Neural cell (in vitro differentiated cells): ENCODE measurements at regions not wholly inside any gene's neighbourhood (a gene's known extent, or its start where the extent isn't known, plus 50 kb on each side); places are given as distances from the start of the nearest gene placed in this dataset.

Experiments used
- H2AFZ ChIP-seq: fragments of 200-600, 300-800 bp; sonication (generic), shearing (Covaris generic); 2 replicates; pipeline ENCODE4 v1.6.0; 2014; ENCODE audit warnings: low read depth, mild to moderate bottlenecking, antibody characterized with exemption, low read length, moderate library complexity
- H3F3A ChIP-seq: fragments of 200-600 bp; shearing (Covaris generic); 2 replicates; pipeline ENCODE4 v1.6.1; 2016; ENCODE audit warnings: mild to moderate bottlenecking, moderate library complexity, mixed read lengths, antibody characterized with exemption, low read length; ENCODE audit not compliant: insufficient read depth, poor library complexity, severe bottlenecking
- H3K27ac ChIP-seq: fragments of 200-600, 300-800 bp; sonication (generic), shearing (Covaris generic); 2 replicates; pipeline ENCODE4 v1.5.1; 2014; ENCODE audit warnings: mild to moderate bottlenecking, low read length, moderate library complexity
- H3K27me3 ChIP-seq: fragments of 300-800, 200-600 bp; sonication (generic), shearing (Covaris generic); 2 replicates; pipeline ENCODE4 v1.6.0; 2014; ENCODE audit warnings: mild to moderate bottlenecking, low read depth, low read length, moderate library complexity; ENCODE audit not compliant: insufficient read depth
- H3K36me3 ChIP-seq: fragments of 300-800, 200-600 bp; sonication (generic), shearing (Covaris generic); 2 replicates; pipeline ENCODE4 v1.5.1; 2014; ENCODE audit warnings: mild to moderate bottlenecking, antibody characterized with exemption, low read length, moderate library complexity; ENCODE audit not compliant: insufficient read depth
- H3K4me2 ChIP-seq: fragments of 300-800, 200-600 bp; sonication (generic), shearing (Covaris generic); 2 replicates; pipeline ENCODE4 v1.6.0; 2014; ENCODE audit warnings: mild to moderate bottlenecking, low read length
- H3K4me3 ChIP-seq: fragments of 300-800, 200-600 bp; sonication (generic), shearing (Covaris generic); 2 replicates; pipeline ENCODE4 v1.5.1; 2014; ENCODE audit warnings: mild to moderate bottlenecking, low read length, moderate library complexity
- H3K79me2 ChIP-seq: fragments of 200-600 bp; shearing (Covaris generic); replicated peaks from 2 replicates; pipeline ENCODE4 v1.6.0; 2014; ENCODE audit warnings: mild to moderate bottlenecking, low read length, moderate library complexity; ENCODE audit not compliant: insufficient read depth
- H3K9ac ChIP-seq: fragments of 300-800, 200-600 bp; sonication (generic), shearing (Covaris generic); 2 replicates; pipeline ENCODE4 v1.6.1; 2016; ENCODE audit warnings: mild to moderate bottlenecking, low read length, mixed read lengths
- H3K9me2 ChIP-seq: fragments of 200-600 bp; shearing (Covaris generic); 2 replicates; pipeline ENCODE4 v1.6.1; 2016; ENCODE audit warnings: mild to moderate bottlenecking, low read length, mixed read lengths; ENCODE audit not compliant: insufficient read depth
- H3K9me3 ChIP-seq: fragments of 200-600, 300-800 bp; sonication (generic), shearing (Covaris generic); 2 replicates; pipeline ENCODE4 v1.6.1; 2016; ENCODE audit warnings: mild to moderate bottlenecking, mixed run types, low read length, moderate library complexity, mixed read lengths
- H4K20me1 ChIP-seq: fragments of 200-600 bp; shearing (Covaris generic); 2 replicates; pipeline ENCODE4 v1.6.1; 2016; ENCODE audit warnings: mild to moderate bottlenecking, mixed run types; ENCODE audit not compliant: insufficient read depth
- EP300 ChIP-seq: fragments of 450-650 bp; conservative IDR thresholded peaks from 2 replicates; pipeline ENCODE4 v1.6.1; 2014; ENCODE audit warnings: antibody characterized with exemption, mild to moderate bottlenecking, moderate library complexity; ENCODE audit not compliant: poor library complexity, severe bottlenecking
- EZH2 ChIP-seq: fragments of 200-600, 300-800 bp; shearing (Covaris generic), sonication (generic); IDR thresholded peaks from 2 replicates; pipeline ENCODE4 v1.6.1; 2014; ENCODE audit warnings: antibody characterized with exemption, low read length, borderline replicate concordance, mild to moderate bottlenecking; ENCODE audit not compliant: insufficient read depth, poor library complexity, severe bottlenecking
- MXI1 ChIP-seq: fragments of 450-650 bp; conservative IDR thresholded peaks from 2 replicates; pipeline ENCODE4 v1.6.1; 2014; ENCODE audit warnings: antibody characterized with exemption, mild to moderate bottlenecking; ENCODE audit not compliant: poor library complexity, severe bottlenecking
- POLR2AphosphoS5 ChIP-seq: IDR thresholded peaks from 2 replicates; pipeline ENCODE4 v1.6.1; 2012
- RAD21 ChIP-seq: fragments of 450-650 bp; conservative IDR thresholded peaks from 2 replicates; pipeline ENCODE4 v1.6.1; 2014; ENCODE audit warnings: antibody characterized with exemption, mild to moderate bottlenecking, moderate library complexity
- SMC3 ChIP-seq: fragments of 450-650 bp; conservative IDR thresholded peaks from 2 replicates; pipeline ENCODE4 v1.6.1; 2014; ENCODE audit warnings: antibody characterized with exemption, mild to moderate bottlenecking, moderate library complexity; ENCODE audit not compliant: poor library complexity
- TAF1 ChIP-seq: IDR thresholded peaks from 2 replicates; pipeline ENCODE4 v1.6.1; 2012; ENCODE audit warnings: low read depth
- TF ChIP-seq, protein P1 (sequence below): IDR thresholded peaks from 2 replicates; pipeline ENCODE4 v1.6.1; 2012; ENCODE audit warnings: borderline replicate concordance
- TF ChIP-seq, protein P2 (sequence below): fragments of 450-650 bp; IDR thresholded peaks from 2 replicates; pipeline ENCODE4 v1.5.1; 2014; ENCODE audit warnings: antibody characterized with exemption, mild to moderate bottlenecking, moderate library complexity; ENCODE audit not compliant: poor library complexity, severe bottlenecking

DNA sequence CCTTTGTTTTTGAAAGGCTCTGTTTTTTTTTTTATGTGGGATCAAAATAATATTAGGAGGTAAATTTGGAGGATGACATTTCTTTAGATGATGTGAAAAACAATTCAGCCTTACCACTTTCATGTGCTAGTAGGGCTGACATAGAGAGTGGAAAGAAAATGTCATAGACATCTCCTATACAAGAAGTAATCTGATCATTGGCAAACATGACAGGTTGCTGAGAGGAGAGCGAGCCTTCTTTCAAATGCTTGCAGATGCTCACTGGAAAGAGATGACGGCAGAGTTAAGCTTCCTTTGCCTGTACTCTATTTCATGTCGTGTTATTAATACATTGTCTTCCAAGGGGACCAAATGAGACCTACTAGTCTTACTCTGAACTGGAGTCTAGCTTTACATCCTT is 160.1 kb upstream of the DAP start:
- TF ChIP-seq POLR2AphosphoS5 (peak; percentile 68), RAD21 (no peak), EZH2 (no peak), TAF1 (no peak), MXI1 (no peak), EP300 (peak; percentile 85), SMC3 (peak; percentile 28)
- TF ChIP-seq, protein P1, sequence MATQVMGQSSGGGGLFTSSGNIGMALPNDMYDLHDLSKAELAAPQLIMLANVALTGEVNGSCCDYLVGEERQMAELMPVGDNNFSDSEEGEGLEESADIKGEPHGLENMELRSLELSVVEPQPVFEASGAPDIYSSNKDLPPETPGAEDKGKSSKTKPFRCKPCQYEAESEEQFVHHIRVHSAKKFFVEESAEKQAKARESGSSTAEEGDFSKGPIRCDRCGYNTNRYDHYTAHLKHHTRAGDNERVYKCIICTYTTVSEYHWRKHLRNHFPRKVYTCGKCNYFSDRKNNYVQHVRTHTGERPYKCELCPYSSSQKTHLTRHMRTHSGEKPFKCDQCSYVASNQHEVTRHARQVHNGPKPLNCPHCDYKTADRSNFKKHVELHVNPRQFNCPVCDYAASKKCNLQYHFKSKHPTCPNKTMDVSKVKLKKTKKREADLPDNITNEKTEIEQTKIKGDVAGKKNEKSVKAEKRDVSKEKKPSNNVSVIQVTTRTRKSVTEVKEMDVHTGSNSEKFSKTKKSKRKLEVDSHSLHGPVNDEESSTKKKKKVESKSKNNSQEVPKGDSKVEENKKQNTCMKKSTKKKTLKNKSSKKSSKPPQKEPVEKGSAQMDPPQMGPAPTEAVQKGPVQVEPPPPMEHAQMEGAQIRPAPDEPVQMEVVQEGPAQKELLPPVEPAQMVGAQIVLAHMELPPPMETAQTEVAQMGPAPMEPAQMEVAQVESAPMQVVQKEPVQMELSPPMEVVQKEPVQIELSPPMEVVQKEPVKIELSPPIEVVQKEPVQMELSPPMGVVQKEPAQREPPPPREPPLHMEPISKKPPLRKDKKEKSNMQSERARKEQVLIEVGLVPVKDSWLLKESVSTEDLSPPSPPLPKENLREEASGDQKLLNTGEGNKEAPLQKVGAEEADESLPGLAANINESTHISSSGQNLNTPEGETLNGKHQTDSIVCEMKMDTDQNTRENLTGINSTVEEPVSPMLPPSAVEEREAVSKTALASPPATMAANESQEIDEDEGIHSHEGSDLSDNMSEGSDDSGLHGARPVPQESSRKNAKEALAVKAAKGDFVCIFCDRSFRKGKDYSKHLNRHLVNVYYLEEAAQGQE = no peak
- TF ChIP-seq, protein P2, sequence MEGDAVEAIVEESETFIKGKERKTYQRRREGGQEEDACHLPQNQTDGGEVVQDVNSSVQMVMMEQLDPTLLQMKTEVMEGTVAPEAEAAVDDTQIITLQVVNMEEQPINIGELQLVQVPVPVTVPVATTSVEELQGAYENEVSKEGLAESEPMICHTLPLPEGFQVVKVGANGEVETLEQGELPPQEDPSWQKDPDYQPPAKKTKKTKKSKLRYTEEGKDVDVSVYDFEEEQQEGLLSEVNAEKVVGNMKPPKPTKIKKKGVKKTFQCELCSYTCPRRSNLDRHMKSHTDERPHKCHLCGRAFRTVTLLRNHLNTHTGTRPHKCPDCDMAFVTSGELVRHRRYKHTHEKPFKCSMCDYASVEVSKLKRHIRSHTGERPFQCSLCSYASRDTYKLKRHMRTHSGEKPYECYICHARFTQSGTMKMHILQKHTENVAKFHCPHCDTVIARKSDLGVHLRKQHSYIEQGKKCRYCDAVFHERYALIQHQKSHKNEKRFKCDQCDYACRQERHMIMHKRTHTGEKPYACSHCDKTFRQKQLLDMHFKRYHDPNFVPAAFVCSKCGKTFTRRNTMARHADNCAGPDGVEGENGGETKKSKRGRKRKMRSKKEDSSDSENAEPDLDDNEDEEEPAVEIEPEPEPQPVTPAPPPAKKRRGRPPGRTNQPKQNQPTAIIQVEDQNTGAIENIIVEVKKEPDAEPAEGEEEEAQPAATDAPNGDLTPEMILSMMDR = no peak
- H3K4me3 ChIP-seq = no peak overlapping the region
- no peaks in the 10 kb centered on the region for H3K9me2 ChIP-seq

DNA sequence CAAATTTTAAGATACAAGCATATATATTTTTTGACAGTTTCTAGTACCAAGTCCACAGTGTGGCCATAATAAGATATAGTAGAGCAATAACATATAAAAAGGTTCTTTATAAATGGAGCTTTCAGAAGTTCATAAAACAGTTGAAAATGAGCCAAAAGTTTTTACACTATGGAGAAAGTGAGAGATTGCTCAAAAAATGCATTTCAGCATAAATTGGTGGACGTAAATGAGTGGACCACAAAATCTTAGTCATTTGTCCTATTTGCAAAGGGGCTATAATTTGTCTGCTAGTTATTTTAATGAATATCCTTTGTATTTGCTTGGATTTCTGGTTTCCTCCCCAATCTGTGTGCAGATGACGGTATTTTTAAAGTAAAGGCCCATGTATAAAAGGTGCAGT is 159.4 kb upstream of the DAP start:
- H3K9ac ChIP-seq = no peak overlapping the region
- no peaks in the 10 kb centered on the region for H3K36me3 ChIP-seq
- H2AFZ ChIP-seq = no peak overlapping the region
- H3K4me2 ChIP-seq = no peak overlapping the region
- H3F3A ChIP-seq = no peaks in the 10 kb centered on the region
- H3K27ac ChIP-seq = no peak overlapping the region
- H3K9me2 ChIP-seq = no peaks in the 10 kb centered on the region
- no peak for TF ChIP-seq EP300
- TF ChIP-seq, protein P2 = no peak
- TF ChIP-seq TAF1 = no peak
- no peaks in the 10 kb centered on the region for H3K79me2 ChIP-seq
- no peaks in the 10 kb centered on the region for H3K27me3 ChIP-seq
- no peaks in the 10 kb centered on the region for H4K20me1 ChIP-seq
- no peaks in the 10 kb centered on the region for H3K9me3 ChIP-seq
- H3K4me3 ChIP-seq = no peak overlapping the region

More for the DNA sequence above, 160.1 kb upstream of the DAP start:
- Histone ChIP-seq H2AFZ (no peak overlapping the region), H3K27me3 (no peaks in the 10 kb centered on the region), H3F3A (no peaks in the 10 kb centered on the region), H3K27ac (peak overlapping the region; percentile 20), H3K36me3 (no peaks in the 10 kb centered on the region), H4K20me1 (no peaks in the 10 kb centered on the region), H3K79me2 (no peaks in the 10 kb centered on the region), H3K4me2 (no peak overlapping the region), H3K9me3 (no peaks in the 10 kb centered on the region), H3K9ac (no peak overlapping the region)
